ENCODE measurements at regions not wholly inside any gene's neighbourhood (a gene's known extent, or its start where the extent isn't known, plus 50 kb on each side); places are given as distances from the start of the nearest gene placed in this dataset.

GRCh38 chr4:160675550-160675949 is 1488.2 kb downstream of the FSTL5 start:
- FAIRE-seq (no peak), DNase-seq (no peak)
- Histone ChIP-seq H3K9me3 (ENCODE audit: control insufficient read depth in 2 of 2, insufficient read depth in 1 of 2, low read depth in 1 of 2, low read length in 1 of 2) (no peaks in the 10 kb centered on the region), H3K4me1 (ENCODE audit: control insufficient read depth in 3 of 3, insufficient read depth in 2 of 3, low read depth in 1 of 3, low read length in 2 of 3) (no peaks in the 10 kb centered on the region), H3K4me3 (ENCODE audit: low read depth in 1 of 3, low read length in 3 of 3) (no peak overlapping the region), H3K27me3 (ENCODE audit: control insufficient read depth in 3 of 3, insufficient read depth in 3 of 3, low read length in 3 of 3) (no peaks in the 10 kb centered on the region), H3K36me3 (ENCODE audit: control insufficient read depth in 3 of 3, insufficient read depth in 2 of 3, low read depth in 1 of 3, low read length in 3 of 3) (no peaks in the 10 kb centered on the region), H3K27ac (ENCODE audit: low read depth in 1 of 3, low read length in 2 of 3) (no peak overlapping the region)
- WGBS, 3 donors: 91 to 97% (median 94%) methylated on average over 2 of the region's 2 CpGs

- H3K9me3 ChIP-seq (ENCODE audit: control insufficient read depth in 2 of 2, insufficient read depth in 1 of 2, low read depth in 1 of 2, low read length in 1 of 2): no peaks in the 10 kb centered on the region
- H3K4me3 ChIP-seq (ENCODE audit: low read depth in 1 of 3, low read length in 3 of 3): no peak overlapping the region
- no peak overlapping the region for H3K27ac ChIP-seq (ENCODE audit: low read depth in 1 of 3, low read length in 2 of 3)
- no peak for FAIRE-seq
- H3K27me3 ChIP-seq (ENCODE audit: control insufficient read depth in 3 of 3, insufficient read depth in 3 of 3, low read length in 3 of 3): no peaks in the 10 kb centered on the region
- H3K36me3 ChIP-seq (ENCODE audit: control insufficient read depth in 3 of 3, insufficient read depth in 2 of 3, low read depth in 1 of 3, low read length in 3 of 3): no peaks in the 10 kb centered on the region
- H3K4me1 ChIP-seq (ENCODE audit: control insufficient read depth in 3 of 3, insufficient read depth in 2 of 3, low read depth in 1 of 3, low read length in 2 of 3): no peaks in the 10 kb centered on the region
- DNase-seq: no peak
These were observed 1478.1 kb downstream of the FSTL5 start for GRCh38 chr4:160685729-160686128.

- Histone ChIP-seq H3K36me3 (ENCODE audit: control insufficient read depth in 3 of 3, insufficient read depth in 2 of 3, low read depth in 1 of 3, low read length in 3 of 3) (no peaks in the 10 kb centered on the region), H3K27ac (ENCODE audit: low read depth in 1 of 3, low read length in 2 of 3) (no peak overlapping the region), H3K27me3 (ENCODE audit: control insufficient read depth in 3 of 3, insufficient read depth in 3 of 3, low read length in 3 of 3) (no peaks in the 10 kb centered on the region), H3K4me1 (ENCODE audit: control insufficient read depth in 3 of 3, insufficient read depth in 2 of 3, low read depth in 1 of 3, low read length in 2 of 3) (no peaks in the 10 kb centered on the region), H3K9me3 (ENCODE audit: control insufficient read depth in 2 of 2, insufficient read depth in 1 of 2, low read depth in 1 of 2, low read length in 1 of 2) (no peaks in the 10 kb centered on the region), H3K4me3 (ENCODE audit: low read depth in 1 of 3, low read length in 3 of 3) (no peak overlapping the region)
- FAIRE-seq (no peak), DNase-seq (no peak)
- 60 to 76% (median 63%) methylated on average over 4 of the region's 4 CpGs for WGBS, 3 donors
These were observed 1462.1 kb downstream of the FSTL5 start for GRCh38 chr4:160701671-160702070.

GRCh38 chr4:160709026-160709425 is 1454.8 kb downstream of the FSTL5 start:
- FAIRE-seq (no peak), DNase-seq (no peak)
- Histone ChIP-seq H3K27me3 (ENCODE audit: control insufficient read depth in 3 of 3, insufficient read depth in 3 of 3, low read length in 3 of 3) (no peaks in the 10 kb centered on the region), H3K4me1 (ENCODE audit: control insufficient read depth in 3 of 3, insufficient read depth in 2 of 3, low read depth in 1 of 3, low read length in 2 of 3) (no peaks in the 10 kb centered on the region), H3K36me3 (ENCODE audit: control insufficient read depth in 3 of 3, insufficient read depth in 2 of 3, low read depth in 1 of 3, low read length in 3 of 3) (no peaks in the 10 kb centered on the region), H3K27ac (ENCODE audit: low read depth in 1 of 3, low read length in 2 of 3) (no peak overlapping the region), H3K9me3 (ENCODE audit: control insufficient read depth in 2 of 2, insufficient read depth in 1 of 2, low read depth in 1 of 2, low read length in 1 of 2) (no peaks in the 10 kb centered on the region), H3K4me3 (ENCODE audit: low read depth in 1 of 3, low read length in 3 of 3) (no peak overlapping the region)
- WGBS, 3 donors: 66 to 72% (median 68%) methylated on average over 2 of the region's 2 CpGs

GRCh38 chr4:160709546-160709945 is 1454.3 kb downstream of the FSTL5 start:
- no peak for DNase-seq
- no peaks in the 10 kb centered on the region for H3K4me1 ChIP-seq (ENCODE audit: control insufficient read depth in 3 of 3, insufficient read depth in 2 of 3, low read depth in 1 of 3, low read length in 2 of 3)
- H3K27me3 ChIP-seq (ENCODE audit: control insufficient read depth in 3 of 3, insufficient read depth in 3 of 3, low read length in 3 of 3): no peaks in the 10 kb centered on the region
- 86 to 96% (median 93%) methylated on average over 1 of the region's 1 CpG for WGBS, 3 donors
- H3K9me3 ChIP-seq (ENCODE audit: control insufficient read depth in 2 of 2, insufficient read depth in 1 of 2, low read depth in 1 of 2, low read length in 1 of 2): no peaks in the 10 kb centered on the region
- H3K36me3 ChIP-seq (ENCODE audit: control insufficient read depth in 3 of 3, insufficient read depth in 2 of 3, low read depth in 1 of 3, low read length in 3 of 3): no peaks in the 10 kb centered on the region
- no peak overlapping the region for H3K27ac ChIP-seq (ENCODE audit: low read depth in 1 of 3, low read length in 2 of 3)
- no peak for FAIRE-seq
- H3K4me3 ChIP-seq (ENCODE audit: low read depth in 1 of 3, low read length in 3 of 3): no peak overlapping the region

- Histone ChIP-seq H3K27me3 (ENCODE audit: control insufficient read depth in 3 of 3, insufficient read depth in 3 of 3, low read length in 3 of 3) (no peaks in the 10 kb centered on the region), H3K27ac (ENCODE audit: low read depth in 1 of 3, low read length in 2 of 3) (no peak overlapping the region), H3K4me3 (ENCODE audit: low read depth in 1 of 3, low read length in 3 of 3) (no peak overlapping the region), H3K36me3 (ENCODE audit: control insufficient read depth in 3 of 3, insufficient read depth in 2 of 3, low read depth in 1 of 3, low read length in 3 of 3) (no peaks in the 10 kb centered on the region), H3K4me1 (ENCODE audit: control insufficient read depth in 3 of 3, insufficient read depth in 2 of 3, low read depth in 1 of 3, low read length in 2 of 3) (no peaks in the 10 kb centered on the region), H3K9me3 (ENCODE audit: control insufficient read depth in 2 of 2, insufficient read depth in 1 of 2, low read depth in 1 of 2, low read length in 1 of 2) (no peaks in the 10 kb centered on the region)
- FAIRE-seq (no peak), DNase-seq (no peak)
- 74 to 81% (median 81%) methylated on average over 2 of the region's 2 CpGs for WGBS, 3 donors
These were observed 1447.2 kb downstream of the FSTL5 start for GRCh38 chr4:160716551-160716950.

GRCh38 chr4:160717848-160718247 is 1446.0 kb downstream of the FSTL5 start:
- Histone ChIP-seq H3K36me3 (ENCODE audit: control insufficient read depth in 3 of 3, insufficient read depth in 2 of 3, low read depth in 1 of 3, low read length in 3 of 3) (no peaks in the 10 kb centered on the region), H3K4me1 (ENCODE audit: control insufficient read depth in 3 of 3, insufficient read depth in 2 of 3, low read depth in 1 of 3, low read length in 2 of 3) (no peaks in the 10 kb centered on the region), H3K9me3 (ENCODE audit: control insufficient read depth in 2 of 2, insufficient read depth in 1 of 2, low read depth in 1 of 2, low read length in 1 of 2) (no peaks in the 10 kb centered on the region), H3K4me3 (ENCODE audit: low read depth in 1 of 3, low read length in 3 of 3) (no peak overlapping the region), H3K27ac (ENCODE audit: low read depth in 1 of 3, low read length in 2 of 3) (no peak overlapping the region), H3K27me3 (ENCODE audit: control insufficient read depth in 3 of 3, insufficient read depth in 3 of 3, low read length in 3 of 3) (no peaks in the 10 kb centered on the region)
- WGBS, 3 donors: 75 to 83% (median 77%) methylated on average over 2 of the region's 2 CpGs
- DNase-seq (no peak), FAIRE-seq (no peak)

- no peak overlapping the region for H3K27ac ChIP-seq (ENCODE audit: low read depth in 1 of 3, low read length in 2 of 3)
- FAIRE-seq (no peak), DNase-seq (no peak)
- H3K27me3 ChIP-seq (ENCODE audit: control insufficient read depth in 3 of 3, insufficient read depth in 3 of 3, low read length in 3 of 3): no peaks in the 10 kb centered on the region
- H3K9me3 ChIP-seq (ENCODE audit: control insufficient read depth in 2 of 2, insufficient read depth in 1 of 2, low read depth in 1 of 2, low read length in 1 of 2): no peaks in the 10 kb centered on the region
- H3K4me3 ChIP-seq (ENCODE audit: low read depth in 1 of 3, low read length in 3 of 3): no peak overlapping the region
- no peaks in the 10 kb centered on the region for H3K4me1 ChIP-seq (ENCODE audit: control insufficient read depth in 3 of 3, insufficient read depth in 2 of 3, low read depth in 1 of 3, low read length in 2 of 3)
- no peaks in the 10 kb centered on the region for H3K36me3 ChIP-seq (ENCODE audit: control insufficient read depth in 3 of 3, insufficient read depth in 2 of 3, low read depth in 1 of 3, low read length in 3 of 3)
These were observed 1439.7 kb downstream of the FSTL5 start for GRCh38 chr4:160724063-160724462.

GRCh38 chr4:160745126-160745525 is 1418.7 kb downstream of the FSTL5 start:
- no peak for DNase-seq
- no peak overlapping the region for H3K27ac ChIP-seq (ENCODE audit: low read depth in 1 of 3, low read length in 2 of 3)
- WGBS, 3 donors: 78 to 91% (median 83%) methylated on average over 1 of the region's 1 CpG

More at GRCh38 chr4:160745126-160745525, 1418.7 kb downstream of the FSTL5 start:
- Histone ChIP-seq H3K36me3 (ENCODE audit: control insufficient read depth in 3 of 3, insufficient read depth in 2 of 3, low read depth in 1 of 3, low read length in 3 of 3) (no peaks in the 10 kb centered on the region), H3K4me1 (ENCODE audit: control insufficient read depth in 3 of 3, insufficient read depth in 2 of 3, low read depth in 1 of 3, low read length in 2 of 3) (no peaks in the 10 kb centered on the region), H3K9me3 (ENCODE audit: control insufficient read depth in 2 of 2, insufficient read depth in 1 of 2, low read depth in 1 of 2, low read length in 1 of 2) (peaks cover 0 to 3% of the 10 kb centered on the region in 2 donors), H3K4me3 (ENCODE audit: low read depth in 1 of 3, low read length in 3 of 3) (no peak overlapping the region), H3K27me3 (ENCODE audit: control insufficient read depth in 3 of 3, insufficient read depth in 3 of 3, low read length in 3 of 3) (no peaks in the 10 kb centered on the region)
- FAIRE-seq: no peak
